Activated CD4-positive, CD25-positive, alpha-beta regulatory T cell treated with anti-CD3 and anti-CD28 coated beads, Interleukin-2, amount 50 U/mL, for 24 hours (primary cell): ENCODE measurements at regions not wholly inside any gene's neighbourhood (a gene's known extent, or its start where the extent isn't known, plus 50 kb on each side); places are given as distances from the start of the nearest gene placed in this dataset.
A peak's percentile ranks its signal among the peaks of the same experiment; 100 is the strongest.

Experiments
- ATAC-seq, 2 donors: fragments of 150-1000 bp; cut with Tn5 transposase; one replicate each; pipeline ENCODE4 v1.10.0; 2021; ENCODE audit warnings: mild to moderate bottlenecking in 1 of 2, moderate library complexity in 1 of 2

GRCh38 chr6:8275667-8276066 lies 159.7 kb downstream of the SLC35B3 start:
- ATAC-seq, result no peak

GRCh38 chr6:8274226-8274625 lies 161.1 kb downstream of the SLC35B3 start:
- ATAC-seq, result no peak

- no peak for ATAC-seq
These were observed 165.4 kb downstream of the SLC35B3 start for GRCh38 chr6:8269872-8270454.

- no peak for ATAC-seq
These were observed 166.3 kb downstream of the SLC35B3 start for GRCh38 chr6:8269094-8269493.

GRCh38 chr6:8268606-8269005 lies 166.3 kb upstream of the EEF1E1 start:
- no peak for ATAC-seq

- ATAC-seq, result no peak
These were observed 165.8 kb upstream of the EEF1E1 start for GRCh38 chr6:8268156-8268555.

GRCh38 chr6:8260610-8261009 lies 158.3 kb upstream of the EEF1E1 start:
- ATAC-seq, result no peak

GRCh38 chr6:8246403-8246802 lies 144.1 kb upstream of the EEF1E1 start:
- no peak for ATAC-seq

- no peak for ATAC-seq
These were observed 143.4 kb upstream of the EEF1E1 start for GRCh38 chr6:8245726-8246125.

GRCh38 chr6:8243475-8243874 lies 141.1 kb upstream of the EEF1E1 start:
- ATAC-seq, result no peak

- no peak for ATAC-seq
These were observed 140.5 kb upstream of the EEF1E1 start for GRCh38 chr6:8242885-8243284.

GRCh38 chr6:8240301-8240700 lies 138.0 kb upstream of the EEF1E1 start:
- ATAC-seq, result no peak

GRCh38 chr6:8238773-8239683 lies 136.7 kb upstream of the EEF1E1 start:
- no peak for ATAC-seq

- no peak for ATAC-seq
These were observed 135.3 kb upstream of the EEF1E1 start for GRCh38 chr6:8237668-8238067.

GRCh38 chr6:8236956-8237355 lies 134.6 kb upstream of the EEF1E1 start:
- ATAC-seq, result no peak

GRCh38 chr6:8234321-8234720 lies 132.0 kb upstream of the EEF1E1 start:
- ATAC-seq, result no peak

- ATAC-seq, result no peak
These were observed 129.6 kb upstream of the EEF1E1 start for GRCh38 chr6:8231956-8232355.

GRCh38 chr6:8229915-8230756 lies 127.8 kb upstream of the EEF1E1 start:
- ATAC-seq, result no peak

GRCh38 chr6:8225113-8225512 lies 122.8 kb upstream of the EEF1E1 start:
- no peak for ATAC-seq

GRCh38 chr6:8223678-8224077 lies 121.3 kb upstream of the EEF1E1 start:
- no peak for ATAC-seq

GRCh38 chr6:8219352-8219943 lies 117.1 kb upstream of the EEF1E1 start:
- peak in 1 of 2 donors; percentile 41 for ATAC-seq

- no peak for ATAC-seq
These were observed 116.5 kb upstream of the EEF1E1 start for GRCh38 chr6:8218861-8219260.

GRCh38 chr6:8215631-8216030 lies 113.3 kb upstream of the EEF1E1 start:
- ATAC-seq, result no peak
